ENCODE measurements at regions not wholly inside any gene's neighbourhood (a gene's known extent, or its start where the extent isn't known, plus 50 kb on each side); places are given as distances from the start of the nearest gene placed in this dataset.

- TF ChIP-seq POLR2A (IDR thresholded peaks at IDR 0.05) (no peak), CTCF (IDR thresholded peaks at IDR 0.05 in 4 of 5, conservative IDR thresholded peaks at IDR 0.05 in 1 of 5) (no peak)
- H3K4me1 ChIP-seq: no peaks in the 10 kb centered on the region
- in situ Hi-C loops (cut with MboI; ENCODE audit: low sequenced_read_pairs in 4 of 4) (no loop called here), intact Hi-C loops (cut with DNase I; ENCODE audit: low total_unique reads) (no loop called here)
- DNase-seq (peak in 1 of 2 donors; percentile 3), ATAC-seq (peak; percentile 63 to 65)
- H3K9me3 ChIP-seq: no peaks in the 10 kb centered on the region
- H3K4me3 ChIP-seq: no peak overlapping the region
- no peaks in the 10 kb centered on the region for H3K36me3 ChIP-seq
- no peaks in the 10 kb centered on the region for H3K27me3 ChIP-seq
- no peak overlapping the region for H3K27ac ChIP-seq
These were observed 167.5 kb upstream of the CLINT1 start for GRCh38 chr5:158026304-158027031.

GRCh38 chr5:158023266-158023665 lies 164.3 kb upstream of the CLINT1 start:
- no peak for DNase-seq
- Histone ChIP-seq H3K27ac (no peak overlapping the region), H3K4me1 (no peaks in the 10 kb centered on the region), H3K36me3 (no peaks in the 10 kb centered on the region), H3K4me3 (no peak overlapping the region), H3K27me3 (no peaks in the 10 kb centered on the region), H3K9me3 (no peaks in the 10 kb centered on the region)
- no peak for ATAC-seq
- intact Hi-C loops (cut with DNase I; ENCODE audit: low total_unique reads) (no loop called here), in situ Hi-C loops (cut with MboI; ENCODE audit: low sequenced_read_pairs in 4 of 4) (no loop called here)
- TF ChIP-seq CTCF (IDR thresholded peaks at IDR 0.05 in 4 of 5, conservative IDR thresholded peaks at IDR 0.05 in 1 of 5) (no peak), POLR2A (IDR thresholded peaks at IDR 0.05) (no peak)

GRCh38 chr5:158022837-158023236 lies 163.9 kb upstream of the CLINT1 start:
- no peaks in the 10 kb centered on the region for H3K36me3 ChIP-seq
- ATAC-seq (no peak), DNase-seq (no peak)
- intact Hi-C loops (cut with DNase I; ENCODE audit: low total_unique reads) (no loop called here), in situ Hi-C loops (cut with MboI; ENCODE audit: low sequenced_read_pairs in 4 of 4) (no loop called here)
- H3K9me3 ChIP-seq: no peaks in the 10 kb centered on the region
- H3K4me1 ChIP-seq: no peaks in the 10 kb centered on the region
- no peaks in the 10 kb centered on the region for H3K27me3 ChIP-seq
- H3K4me3 ChIP-seq: no peak overlapping the region
- no peak overlapping the region for H3K27ac ChIP-seq
- TF ChIP-seq POLR2A (IDR thresholded peaks at IDR 0.05): no peak
- TF ChIP-seq CTCF (IDR thresholded peaks at IDR 0.05 in 4 of 5, conservative IDR thresholded peaks at IDR 0.05 in 1 of 5): no peak

- in situ Hi-C loops (cut with MboI; ENCODE audit: low sequenced_read_pairs in 4 of 4): no loop called here
- ATAC-seq (no peak), DNase-seq (no peak)
- intact Hi-C loops (cut with DNase I; ENCODE audit: low total_unique reads): no loop called here
- TF ChIP-seq CTCF (IDR thresholded peaks at IDR 0.05 in 4 of 5, conservative IDR thresholded peaks at IDR 0.05 in 1 of 5) (no peak), POLR2A (IDR thresholded peaks at IDR 0.05) (no peak)
- H3K9me3 ChIP-seq: no peaks in the 10 kb centered on the region
- H3K4me1 ChIP-seq: no peaks in the 10 kb centered on the region
- no peak overlapping the region for H3K27ac ChIP-seq
- H3K27me3 ChIP-seq: no peaks in the 10 kb centered on the region
- no peaks in the 10 kb centered on the region for H3K36me3 ChIP-seq
- H3K4me3 ChIP-seq: no peak overlapping the region
These were observed 163.4 kb upstream of the CLINT1 start for GRCh38 chr5:158022393-158022792.

Data from gastrocnemius medialis (tissue), 4 donors.